OCI-LY3 (cell line): ENCODE measurements at regions not wholly inside any gene's neighbourhood (a gene's known extent, or its start where the extent isn't known, plus 50 kb on each side); places are given as distances from the start of the nearest gene placed in this dataset.

ENCODE experiments used
- EZH2phosphoT487 ChIP-seq: fragments of 200-600 bp; shearing (Covaris generic); IDR thresholded peaks from 2 replicates; pipeline ENCODE4 v1.6.1; 2018; ENCODE audit warnings: antibody characterized with exemption, mixed run types, low read depth
- TF ChIP-seq, protein P1 (sequence below): fragments of 200-600, 300-600 bp; sonication (generic); IDR thresholded peaks from 2 replicates; pipeline ENCODE4 v1.5.1; 2014; ENCODE audit warnings: antibody characterized with exemption, low read length, low read depth

DNA sequence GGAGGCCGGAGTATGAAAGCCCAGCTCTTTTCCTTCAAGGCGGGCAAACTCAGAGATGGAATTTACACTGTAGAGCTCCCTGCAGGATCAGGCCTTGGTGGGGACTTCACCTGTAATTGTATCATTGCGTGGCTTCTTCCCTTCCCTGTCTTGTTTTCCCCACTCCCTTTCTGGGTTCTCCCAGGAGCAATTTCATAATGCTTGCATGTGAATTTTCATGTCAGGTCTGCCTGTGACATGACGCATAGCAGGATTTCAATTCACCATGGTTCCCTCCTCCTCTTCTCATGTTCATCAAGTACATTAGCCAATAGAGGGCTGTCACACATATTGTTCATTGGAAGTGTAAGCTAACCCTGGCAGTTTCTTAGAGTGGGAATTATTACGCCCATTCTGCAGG lies 197.7 kb downstream of the RPS24 start:
- TF ChIP-seq, protein P1, sequence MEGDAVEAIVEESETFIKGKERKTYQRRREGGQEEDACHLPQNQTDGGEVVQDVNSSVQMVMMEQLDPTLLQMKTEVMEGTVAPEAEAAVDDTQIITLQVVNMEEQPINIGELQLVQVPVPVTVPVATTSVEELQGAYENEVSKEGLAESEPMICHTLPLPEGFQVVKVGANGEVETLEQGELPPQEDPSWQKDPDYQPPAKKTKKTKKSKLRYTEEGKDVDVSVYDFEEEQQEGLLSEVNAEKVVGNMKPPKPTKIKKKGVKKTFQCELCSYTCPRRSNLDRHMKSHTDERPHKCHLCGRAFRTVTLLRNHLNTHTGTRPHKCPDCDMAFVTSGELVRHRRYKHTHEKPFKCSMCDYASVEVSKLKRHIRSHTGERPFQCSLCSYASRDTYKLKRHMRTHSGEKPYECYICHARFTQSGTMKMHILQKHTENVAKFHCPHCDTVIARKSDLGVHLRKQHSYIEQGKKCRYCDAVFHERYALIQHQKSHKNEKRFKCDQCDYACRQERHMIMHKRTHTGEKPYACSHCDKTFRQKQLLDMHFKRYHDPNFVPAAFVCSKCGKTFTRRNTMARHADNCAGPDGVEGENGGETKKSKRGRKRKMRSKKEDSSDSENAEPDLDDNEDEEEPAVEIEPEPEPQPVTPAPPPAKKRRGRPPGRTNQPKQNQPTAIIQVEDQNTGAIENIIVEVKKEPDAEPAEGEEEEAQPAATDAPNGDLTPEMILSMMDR, result no peak
- TF ChIP-seq EZH2phosphoT487, result no peak
